ENCODE measurements at regions not wholly inside any gene's neighbourhood (a gene's known extent, or its start where the extent isn't known, plus 50 kb on each side); places are given as distances from the start of the nearest gene placed in this dataset.

DNA sequence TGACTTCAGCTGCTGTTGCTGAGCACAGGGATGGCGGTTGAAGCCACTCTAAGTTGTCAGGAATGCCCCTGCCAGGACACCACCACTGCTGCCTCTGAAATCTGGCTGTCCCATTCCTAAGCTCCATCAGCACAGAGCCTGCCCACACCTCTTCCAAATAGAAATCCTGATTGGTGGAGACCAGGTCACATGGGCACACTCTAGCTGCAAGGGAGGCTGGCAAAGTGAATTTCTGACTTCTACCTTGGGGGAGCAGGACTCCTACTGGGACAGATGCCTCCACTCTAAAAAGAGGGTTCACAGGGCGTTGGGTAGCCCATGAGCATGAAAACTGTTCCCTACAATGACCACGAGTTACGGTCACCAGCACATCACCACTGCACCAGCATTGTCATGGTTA lies 83.8 kb upstream of the TARDBP start:
- no peak overlapping the region for H3K4me3 ChIP-seq
- no peak for DNase-seq
- no peak overlapping the region for H3K27ac ChIP-seq
- H3K9me3 ChIP-seq: no peaks in the 10 kb centered on the region
- H3K36me3 ChIP-seq: no peaks in the 10 kb centered on the region
- H3K27me3 ChIP-seq: no peaks in the 10 kb centered on the region
- intact Hi-C loops (cut with DNase I; ENCODE audit: low total_unique reads): no loop called here
- in situ Hi-C loops (cut with MboI; ENCODE audit: low sequenced_read_pairs in 4 of 4): no loop called here
- H3K4me1 ChIP-seq: no peaks in the 10 kb centered on the region
- no peak for TF ChIP-seq POLR2A (IDR thresholded peaks at IDR 0.05)
- TF ChIP-seq, protein P1, sequence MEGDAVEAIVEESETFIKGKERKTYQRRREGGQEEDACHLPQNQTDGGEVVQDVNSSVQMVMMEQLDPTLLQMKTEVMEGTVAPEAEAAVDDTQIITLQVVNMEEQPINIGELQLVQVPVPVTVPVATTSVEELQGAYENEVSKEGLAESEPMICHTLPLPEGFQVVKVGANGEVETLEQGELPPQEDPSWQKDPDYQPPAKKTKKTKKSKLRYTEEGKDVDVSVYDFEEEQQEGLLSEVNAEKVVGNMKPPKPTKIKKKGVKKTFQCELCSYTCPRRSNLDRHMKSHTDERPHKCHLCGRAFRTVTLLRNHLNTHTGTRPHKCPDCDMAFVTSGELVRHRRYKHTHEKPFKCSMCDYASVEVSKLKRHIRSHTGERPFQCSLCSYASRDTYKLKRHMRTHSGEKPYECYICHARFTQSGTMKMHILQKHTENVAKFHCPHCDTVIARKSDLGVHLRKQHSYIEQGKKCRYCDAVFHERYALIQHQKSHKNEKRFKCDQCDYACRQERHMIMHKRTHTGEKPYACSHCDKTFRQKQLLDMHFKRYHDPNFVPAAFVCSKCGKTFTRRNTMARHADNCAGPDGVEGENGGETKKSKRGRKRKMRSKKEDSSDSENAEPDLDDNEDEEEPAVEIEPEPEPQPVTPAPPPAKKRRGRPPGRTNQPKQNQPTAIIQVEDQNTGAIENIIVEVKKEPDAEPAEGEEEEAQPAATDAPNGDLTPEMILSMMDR (IDR thresholded peaks at IDR 0.05 in 4 of 5, conservative IDR thresholded peaks at IDR 0.05 in 1 of 5): no peak
- no peak for ATAC-seq

DNA sequence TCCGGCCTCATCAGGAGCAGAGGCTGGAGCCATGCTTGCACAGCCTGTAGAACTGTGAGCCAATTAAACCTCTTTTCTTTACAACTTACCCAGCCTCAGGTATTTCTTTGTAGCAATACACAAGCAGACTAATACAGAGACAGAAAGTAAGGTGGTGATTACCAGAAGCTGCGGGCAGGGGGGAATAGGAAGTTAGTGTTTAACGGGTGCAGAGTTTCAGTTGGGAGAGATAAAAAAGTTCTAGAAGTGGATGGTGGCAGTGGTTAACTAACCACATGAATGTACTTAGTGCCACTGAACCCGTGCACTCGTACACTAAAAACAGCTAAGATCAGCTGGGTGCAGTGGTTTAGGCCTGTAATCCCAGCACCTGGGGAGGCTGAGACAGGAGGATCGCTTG lies 80.4 kb upstream of the TARDBP start:
- Histone ChIP-seq H3K4me1 (no peaks in the 10 kb centered on the region), H3K27me3 (no peaks in the 10 kb centered on the region), H3K4me3 (no peak overlapping the region), H3K36me3 (no peaks in the 10 kb centered on the region), H3K27ac (no peak overlapping the region), H3K9me3 (no peaks in the 10 kb centered on the region)
- no peak for ATAC-seq
- in situ Hi-C loops (cut with MboI; ENCODE audit: low sequenced_read_pairs in 4 of 4): no loop called here
- TF ChIP-seq, protein P1 (IDR thresholded peaks at IDR 0.05 in 4 of 5, conservative IDR thresholded peaks at IDR 0.05 in 1 of 5): no peak
- no peak for DNase-seq
- intact Hi-C loops (cut with DNase I; ENCODE audit: low total_unique reads): no loop called here

DNA sequence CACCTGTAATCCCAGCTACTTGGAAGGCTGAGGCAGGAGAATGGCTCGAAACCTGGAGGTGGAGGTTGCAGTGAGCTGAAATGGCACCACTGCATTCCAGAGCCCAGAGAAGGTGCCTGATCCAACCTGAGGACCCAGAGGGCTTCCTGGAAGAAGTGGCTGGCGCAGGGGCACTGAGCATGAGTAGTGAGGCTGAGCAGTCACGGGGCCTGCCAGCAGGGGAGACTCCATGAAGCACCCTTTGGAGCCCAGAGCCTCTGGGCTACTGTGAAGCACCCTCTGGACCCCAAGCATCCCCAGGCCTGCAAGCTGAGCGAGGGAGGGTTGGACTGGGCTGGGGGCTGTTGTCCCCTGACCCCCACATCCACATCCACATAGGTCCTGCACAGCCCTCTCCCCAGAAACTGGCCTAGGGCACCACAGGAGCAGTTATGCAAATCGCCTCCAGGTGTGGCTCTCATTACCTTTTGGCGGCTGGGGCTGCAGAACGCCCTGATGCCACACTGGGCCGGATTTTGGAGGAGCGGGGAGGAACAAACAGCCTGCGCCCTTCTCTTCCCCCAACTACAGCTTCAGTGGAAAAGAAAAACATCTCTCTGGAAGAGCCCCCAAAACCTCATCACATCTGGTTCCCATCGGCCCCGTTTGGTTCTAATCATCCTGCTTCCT lies 78.2 kb upstream of the TARDBP start:
- Histone ChIP-seq H3K27ac (no peak overlapping the region), H3K4me3 (no peak overlapping the region), H3K36me3 (no peaks in the 10 kb centered on the region), H3K27me3 (no peaks in the 10 kb centered on the region), H3K9me3 (no peaks in the 10 kb centered on the region), H3K4me1 (no peaks in the 10 kb centered on the region)
- DNase-seq (no peak), ATAC-seq (no peak)
- intact Hi-C loops (cut with DNase I; ENCODE audit: low total_unique reads): no loop called here
- in situ Hi-C loops (cut with MboI; ENCODE audit: low sequenced_read_pairs in 4 of 4): no loop called here
- no peak for TF ChIP-seq POLR2A (IDR thresholded peaks at IDR 0.05)
- TF ChIP-seq, protein P1 (IDR thresholded peaks at IDR 0.05 in 4 of 5, conservative IDR thresholded peaks at IDR 0.05 in 1 of 5): no peak

GRCh38 chr1:10935246-10935645 lies 77.2 kb upstream of the TARDBP start:
- H3K9me3 ChIP-seq: no peaks in the 10 kb centered on the region
- no peaks in the 10 kb centered on the region for H3K27me3 ChIP-seq
- H3K36me3 ChIP-seq: no peaks in the 10 kb centered on the region
- TF ChIP-seq POLR2A (IDR thresholded peaks at IDR 0.05): no peak
- TF ChIP-seq, protein P1 (IDR thresholded peaks at IDR 0.05 in 4 of 5, conservative IDR thresholded peaks at IDR 0.05 in 1 of 5): no peak
- in situ Hi-C loops (cut with MboI; ENCODE audit: low sequenced_read_pairs in 4 of 4): no loop called here
- H3K27ac ChIP-seq: no peak overlapping the region
- no peaks in the 10 kb centered on the region for H3K4me1 ChIP-seq
- no peak overlapping the region for H3K4me3 ChIP-seq
- no peak for ATAC-seq
- intact Hi-C loops (cut with DNase I; ENCODE audit: low total_unique reads): no loop called here
- DNase-seq: no peak

- DNase-seq: no peak
- Histone ChIP-seq H3K4me3 (no peak overlapping the region), H3K36me3 (no peaks in the 10 kb centered on the region), H3K9me3 (no peaks in the 10 kb centered on the region), H3K27me3 (no peaks in the 10 kb centered on the region), H3K27ac (no peak overlapping the region), H3K4me1 (no peaks in the 10 kb centered on the region)
- intact Hi-C loops (cut with DNase I; ENCODE audit: low total_unique reads): no loop called here
- no peak for ATAC-seq
- TF ChIP-seq, protein P1 (IDR thresholded peaks at IDR 0.05 in 4 of 5, conservative IDR thresholded peaks at IDR 0.05 in 1 of 5): no peak
- no peak for TF ChIP-seq POLR2A (IDR thresholded peaks at IDR 0.05)
- in situ Hi-C loops (cut with MboI; ENCODE audit: low sequenced_read_pairs in 4 of 4): no loop called here
These were observed 76.7 kb upstream of the TARDBP start for GRCh38 chr1:10935724-10936123.

All from gastrocnemius medialis (tissue), 4 donors.